ENCODE measurements at regions not wholly inside any gene's neighbourhood (a gene's known extent, or its start where the extent isn't known, plus 50 kb on each side); places are given as distances from the start of the nearest gene placed in this dataset.
"Not testable (repeated sequence)": the region's sequence is repeated elsewhere in the genome, so short reads cannot be mapped to it uniquely, and the experiment has no call there.

DNA sequence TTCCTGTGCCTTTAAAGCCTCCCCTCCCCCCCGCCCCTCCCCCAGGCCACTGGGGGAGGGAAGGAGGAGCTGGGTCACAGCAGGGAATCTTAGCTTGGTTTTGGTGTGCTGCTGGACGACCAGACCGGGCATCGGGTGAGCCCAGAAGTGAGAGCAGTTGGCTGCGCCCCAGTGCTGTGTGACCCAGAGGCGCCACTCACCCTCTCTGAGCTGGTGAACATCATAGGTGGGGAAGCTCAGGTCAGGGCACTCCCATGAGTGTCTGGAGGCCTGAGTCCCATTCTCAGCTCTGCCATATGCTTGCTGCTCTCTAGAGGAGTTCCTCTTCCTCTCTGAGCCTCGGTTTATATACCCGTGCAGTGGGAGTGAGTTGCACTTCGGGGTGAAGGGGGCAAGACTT lies 3077.5 kb downstream of the RPIA start:
- POLR2A ChIA-PET; H3K4me3 ChIP-seq (ENCODE audit: low read depth, low read length); CTCF ChIA-PET; H3K27ac ChIP-seq (ENCODE audit: extremely low read depth, low read depth, low read length); H3K9me3 ChIP-seq (ENCODE audit: control insufficient read depth, insufficient read depth, low read depth, low read length); H3K36me3 ChIP-seq (ENCODE audit: control insufficient read depth in 2 of 2, insufficient read depth in 1 of 2, low read length in 2 of 2); H3K4me1 ChIP-seq (ENCODE audit: control insufficient read depth, insufficient read depth, low read length): not testable (repeated sequence)

DNA sequence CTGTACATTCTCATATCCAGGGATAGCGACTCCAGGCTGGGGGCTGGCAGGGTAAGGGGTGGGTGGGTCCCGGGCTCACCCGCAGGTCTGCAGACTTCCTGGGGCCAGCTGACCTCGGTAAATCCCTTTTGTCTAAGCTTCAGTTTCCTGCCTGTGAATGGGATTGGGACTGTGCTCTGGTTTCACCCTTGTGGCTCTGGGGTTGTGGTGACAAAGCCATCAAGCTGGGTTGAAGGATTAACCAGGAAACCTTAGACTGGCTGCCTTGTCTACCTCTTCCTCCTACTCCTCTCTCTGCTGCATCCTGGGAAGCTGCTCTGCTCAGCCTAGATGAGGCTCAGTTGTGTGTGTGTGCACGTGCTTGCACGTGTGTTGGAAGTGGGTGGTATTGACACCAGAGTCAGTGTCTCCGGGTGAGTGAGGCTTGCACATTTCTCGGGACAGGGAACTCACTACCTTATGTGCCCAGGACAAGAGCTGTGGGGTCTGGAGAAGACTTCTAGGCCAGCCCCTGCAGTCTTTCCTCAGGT lies 3078.6 kb downstream of the RPIA start:
- H3K27ac ChIP-seq (ENCODE audit: extremely low read depth, low read depth, low read length); H3K9me3 ChIP-seq (ENCODE audit: control insufficient read depth, insufficient read depth, low read depth, low read length); CTCF ChIA-PET; POLR2A ChIA-PET; H3K4me1 ChIP-seq (ENCODE audit: control insufficient read depth, insufficient read depth, low read length); H3K4me3 ChIP-seq (ENCODE audit: low read depth, low read length); H3K36me3 ChIP-seq (ENCODE audit: control insufficient read depth in 2 of 2, insufficient read depth in 1 of 2, low read length in 2 of 2): not testable (repeated sequence)

DNA sequence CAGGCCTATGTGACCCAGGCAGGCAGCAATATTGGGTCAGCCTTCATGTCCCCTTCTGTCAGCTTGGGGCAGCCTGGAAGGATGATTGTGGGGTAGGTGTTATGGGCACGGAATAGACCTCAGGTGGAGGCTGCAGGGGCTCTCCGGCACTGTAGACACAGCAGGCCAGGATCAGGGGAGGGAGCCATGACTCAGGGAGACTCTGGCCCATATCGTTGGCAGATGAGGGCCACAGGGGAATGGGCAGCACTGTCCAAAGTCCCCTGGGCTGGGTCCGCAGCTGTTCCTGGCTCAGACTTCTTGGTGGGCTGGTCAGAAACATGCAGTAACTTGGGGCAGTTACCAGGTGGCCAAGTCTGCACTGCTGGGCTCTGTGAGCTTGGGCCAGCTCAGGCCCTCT lies 3080.1 kb downstream of the RPIA start:
- CTCF ChIA-PET; POLR2A ChIA-PET; H3K27ac ChIP-seq (ENCODE audit: extremely low read depth, low read depth, low read length); H3K4me1 ChIP-seq (ENCODE audit: control insufficient read depth, insufficient read depth, low read length); H3K4me3 ChIP-seq (ENCODE audit: low read depth, low read length); H3K36me3 ChIP-seq (ENCODE audit: control insufficient read depth in 2 of 2, insufficient read depth in 1 of 2, low read length in 2 of 2); H3K9me3 ChIP-seq (ENCODE audit: control insufficient read depth, insufficient read depth, low read depth, low read length): not testable (repeated sequence)

DNA sequence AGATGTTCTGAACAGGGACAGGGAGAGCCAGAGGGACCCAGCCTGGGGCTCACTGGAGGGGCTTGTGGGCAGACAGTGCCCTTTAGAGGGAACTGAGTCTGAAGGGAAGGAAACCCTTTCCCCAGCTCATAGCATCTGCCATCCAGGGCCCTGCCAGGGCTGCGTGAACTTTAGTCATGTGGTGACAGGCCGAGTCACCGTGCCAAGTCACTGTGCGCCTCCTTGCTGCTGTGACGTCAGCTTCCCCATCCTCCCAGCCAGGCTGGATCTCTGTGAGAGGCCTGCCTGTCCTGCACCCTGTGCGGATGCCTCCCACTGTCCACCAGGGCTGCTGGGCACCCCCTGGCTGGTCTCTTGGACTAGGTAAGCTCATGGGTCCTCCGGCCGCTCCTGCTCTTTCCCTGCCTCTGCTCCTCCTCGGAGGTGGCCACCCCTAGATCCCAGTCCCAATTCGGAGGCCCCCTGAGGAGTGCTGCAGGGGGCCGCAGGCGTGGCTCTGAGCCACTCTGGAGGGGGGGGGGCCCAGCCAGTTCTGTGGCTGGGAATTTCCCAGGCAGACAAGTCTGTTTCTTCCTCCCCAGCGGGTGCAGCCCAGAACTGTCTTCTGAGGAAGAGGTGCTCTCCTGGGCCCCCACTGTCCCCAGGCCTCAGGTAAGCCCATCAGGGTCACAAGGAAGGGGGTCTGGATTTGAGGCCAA lies 3080.9 kb downstream of the RPIA start:
- POLR2A ChIA-PET; H3K9me3 ChIP-seq (ENCODE audit: control insufficient read depth, insufficient read depth, low read depth, low read length); H3K36me3 ChIP-seq (ENCODE audit: control insufficient read depth in 2 of 2, insufficient read depth in 1 of 2, low read length in 2 of 2); H3K27ac ChIP-seq (ENCODE audit: extremely low read depth, low read depth, low read length); CTCF ChIA-PET; H3K4me3 ChIP-seq (ENCODE audit: low read depth, low read length); H3K4me1 ChIP-seq (ENCODE audit: control insufficient read depth, insufficient read depth, low read length): not testable (repeated sequence)

DNA sequence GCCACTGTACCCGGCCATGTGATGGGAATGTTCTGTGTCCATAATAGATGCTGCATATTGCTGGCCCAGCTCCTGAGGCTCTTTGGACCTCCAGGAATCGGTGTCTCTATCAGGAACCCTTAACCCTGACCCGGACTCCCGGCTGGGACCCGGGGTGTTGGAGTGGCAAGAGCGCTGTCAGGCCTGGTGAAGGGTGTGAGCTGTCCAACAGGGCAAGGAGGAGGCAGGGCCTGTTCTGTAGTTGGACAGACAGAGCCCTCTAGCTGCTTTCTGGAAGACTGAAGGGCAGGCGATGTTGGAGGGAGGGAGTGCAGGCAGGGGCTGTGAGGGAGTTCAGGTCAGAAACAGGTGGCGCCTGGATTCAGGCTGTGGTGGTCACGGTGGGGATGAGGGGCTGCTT lies 3082.3 kb downstream of the RPIA start:
- POLR2A ChIA-PET; H3K36me3 ChIP-seq (ENCODE audit: control insufficient read depth in 2 of 2, insufficient read depth in 1 of 2, low read length in 2 of 2); H3K4me3 ChIP-seq (ENCODE audit: low read depth, low read length); H3K4me1 ChIP-seq (ENCODE audit: control insufficient read depth, insufficient read depth, low read length); CTCF ChIA-PET; H3K9me3 ChIP-seq (ENCODE audit: control insufficient read depth, insufficient read depth, low read depth, low read length); H3K27ac ChIP-seq (ENCODE audit: extremely low read depth, low read depth, low read length): not testable (repeated sequence)

DNA sequence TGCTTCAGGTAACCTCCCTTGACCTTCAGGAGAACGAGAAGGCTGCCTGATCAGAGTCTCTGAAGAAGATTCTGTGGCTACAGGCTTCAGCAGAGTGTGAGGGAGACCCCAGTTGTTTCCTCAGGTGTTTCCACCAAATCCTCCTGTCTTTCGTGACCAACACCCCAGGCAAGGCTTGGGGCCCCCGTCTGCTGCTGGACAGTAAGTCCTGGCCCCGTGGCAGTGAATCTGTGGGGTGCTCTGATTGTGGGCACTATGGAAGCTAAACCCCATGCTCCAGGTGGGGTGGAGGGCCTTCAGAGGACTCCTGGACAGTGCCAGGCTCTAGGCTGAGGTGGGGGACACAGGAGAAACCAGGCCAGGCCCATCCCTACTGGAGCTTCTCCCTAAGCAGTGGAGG lies 3083.7 kb downstream of the RPIA start:
- H3K4me1 ChIP-seq (ENCODE audit: control insufficient read depth, insufficient read depth, low read length); CTCF ChIA-PET: not testable (repeated sequence)

DNA sequence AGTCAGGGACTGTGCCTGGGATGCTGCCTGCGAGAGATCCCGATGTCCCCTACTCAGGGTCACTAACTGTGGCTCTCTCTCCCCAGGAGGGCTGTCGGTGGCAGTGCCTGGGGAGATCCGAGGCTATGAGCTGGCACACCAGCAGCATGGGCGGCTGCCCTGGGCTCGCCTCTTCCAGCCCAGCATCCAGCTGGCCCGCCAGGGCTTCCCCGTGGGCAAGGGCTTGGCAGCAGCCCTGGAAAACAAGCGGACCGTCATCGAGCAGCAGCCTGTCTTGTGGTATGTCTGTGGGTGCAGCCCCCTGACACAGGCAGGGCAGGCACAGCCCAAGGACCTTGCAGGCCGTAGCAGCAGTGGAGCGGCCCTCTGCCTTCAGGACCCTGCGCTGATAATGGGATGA lies 3088.9 kb downstream of the RPIA start:
- H3K27ac ChIP-seq (ENCODE audit: extremely low read depth, low read depth, low read length); H3K4me3 ChIP-seq (ENCODE audit: low read depth, low read length); CTCF ChIA-PET; H3K9me3 ChIP-seq (ENCODE audit: control insufficient read depth, insufficient read depth, low read depth, low read length); H3K36me3 ChIP-seq (ENCODE audit: control insufficient read depth in 2 of 2, insufficient read depth in 1 of 2, low read length in 2 of 2); POLR2A ChIA-PET; H3K4me1 ChIP-seq (ENCODE audit: control insufficient read depth, insufficient read depth, low read length): not testable (repeated sequence)

More for the DNA sequence above, 3083.7 kb downstream of the RPIA start:
- H3K27ac ChIP-seq (ENCODE audit: extremely low read depth, low read depth, low read length); H3K4me3 ChIP-seq (ENCODE audit: low read depth, low read length); POLR2A ChIA-PET; H3K36me3 ChIP-seq (ENCODE audit: control insufficient read depth in 2 of 2, insufficient read depth in 1 of 2, low read length in 2 of 2); H3K9me3 ChIP-seq (ENCODE audit: control insufficient read depth, insufficient read depth, low read depth, low read length): not testable (repeated sequence)

DNA sequence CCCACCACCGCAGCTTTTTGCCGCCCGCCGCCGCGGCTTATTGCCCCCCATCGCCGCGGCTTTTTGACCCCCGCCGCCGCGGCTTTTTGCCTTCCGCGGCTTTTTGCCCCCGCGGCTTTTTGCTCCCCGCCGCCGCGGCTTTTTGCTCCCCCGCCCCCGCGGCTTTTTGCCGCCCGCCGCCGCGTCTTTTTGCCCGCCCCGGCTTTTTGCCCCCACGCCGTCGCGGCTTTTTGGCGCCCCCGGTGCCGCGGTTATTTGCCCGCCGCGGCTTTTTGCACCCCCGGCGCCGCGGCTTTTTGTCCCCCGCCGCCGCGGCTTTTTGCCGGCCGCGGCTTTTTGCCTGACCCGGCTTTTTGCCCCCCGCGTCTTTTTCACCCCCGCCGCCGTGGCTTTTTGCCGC lies 3061.8 kb upstream of the TEKT4 start:
- H3K9me3 ChIP-seq (ENCODE audit: control insufficient read depth, insufficient read depth, low read depth, low read length); H3K36me3 ChIP-seq (ENCODE audit: control insufficient read depth in 2 of 2, insufficient read depth in 1 of 2, low read length in 2 of 2); CTCF ChIA-PET; POLR2A ChIA-PET; H3K27ac ChIP-seq (ENCODE audit: extremely low read depth, low read depth, low read length); H3K4me1 ChIP-seq (ENCODE audit: control insufficient read depth, insufficient read depth, low read length): not testable (repeated sequence)
- H3K4me3 ChIP-seq (ENCODE audit: low read depth, low read length) = peak overlapping the region; percentile 35
